Stomach (tissue), 4 donors: ENCODE measurements at regions not wholly inside any gene's neighbourhood (a gene's known extent, or its start where the extent isn't known, plus 50 kb on each side); places are given as distances from the start of the nearest gene placed in this dataset.

Experiments used
- CTCF ChIP-seq, 7 experiments: fragments of 450-650 bp in 4 of 7; fragments of 200-600 bp in 3 of 7; sonication (generic) in 3 of 7; IDR thresholded peaks; one replicate each; pipeline ENCODE4 v1.5.1; 2016 to 2019; ENCODE audit warnings: antibody characterized with exemption in 7 of 7, control low read depth in 2 of 7, mild to moderate bottlenecking in 1 of 7
- EP300 ChIP-seq: sonication (generic); formaldehyde crosslinking; IDR thresholded peaks from one replicate; pipeline ENCODE4 v1.6.1; 2017; ENCODE audit warnings: antibody characterized with exemption
- POLR2A ChIP-seq, 4 donors: fragments of 450-650 bp; IDR thresholded peaks; one replicate each; pipeline ENCODE4 v1.6.1; 2016; ENCODE audit warnings: antibody characterized with exemption in 4 of 4, control low read depth in 2 of 4, mild to moderate bottlenecking in 1 of 4, moderate library complexity in 1 of 4

GRCh38 chr3:176412771-176413170 is 784.5 kb downstream of the TBL1XR1 start:
- TF ChIP-seq POLR2A (IDR thresholded peaks at IDR 0.05) (no peak), CTCF (IDR thresholded peaks at IDR 0.05) (no peak), EP300 (no peak)
